GM18502 (cell line): ENCODE measurements at regions not wholly inside any gene's neighbourhood (a gene's known extent, or its start where the extent isn't known, plus 50 kb on each side); places are given as distances from the start of the nearest gene placed in this dataset.

ENCODE experiments used
- ATAC-seq: cut with Tn5 transposase; IDR thresholded peaks from one replicate; pipeline ENCODE4 v1.9.1; 2021; ENCODE audit warnings: mild to moderate bottlenecking; ENCODE audit not compliant: unreplicated experiment, poor library complexity

DNA sequence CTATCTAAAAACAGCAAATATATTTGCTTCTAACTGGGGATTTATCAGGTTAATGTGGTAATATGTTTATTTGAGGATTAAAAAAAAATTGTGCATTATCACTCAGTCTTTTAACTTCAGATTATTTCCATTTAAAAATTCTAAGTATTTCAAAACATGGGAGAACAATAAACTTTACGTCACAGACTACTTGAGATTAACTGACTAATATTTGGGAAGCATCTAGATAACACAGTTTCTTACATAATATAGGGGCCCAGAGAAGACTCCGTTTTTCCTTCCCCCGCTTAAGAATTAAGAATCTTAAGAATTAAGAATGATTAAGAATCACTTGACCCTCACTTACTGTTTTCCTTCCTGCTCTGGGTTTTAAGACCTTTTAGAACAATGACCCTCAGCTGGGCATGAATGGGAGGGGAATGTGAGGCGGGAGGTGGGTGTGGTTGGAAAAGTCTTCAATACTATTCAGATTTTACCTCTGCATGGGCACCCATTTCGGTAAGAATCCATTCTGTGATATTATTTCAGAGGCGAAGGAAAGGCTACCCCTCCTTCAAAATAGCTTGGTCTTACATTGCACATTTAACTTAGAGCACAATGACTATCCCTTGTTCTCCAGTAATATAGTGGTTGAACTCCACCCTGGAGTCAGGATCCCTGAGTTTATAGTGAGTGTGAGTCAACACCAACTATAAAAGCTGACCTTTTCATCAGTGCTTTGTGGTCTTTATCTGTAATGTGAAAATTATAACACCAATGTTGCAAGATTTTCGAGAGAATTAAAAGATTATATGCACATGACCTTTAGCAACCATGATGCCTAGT is 821.3 kb downstream of the USP25 start:
- ATAC-seq, result no peak

DNA sequence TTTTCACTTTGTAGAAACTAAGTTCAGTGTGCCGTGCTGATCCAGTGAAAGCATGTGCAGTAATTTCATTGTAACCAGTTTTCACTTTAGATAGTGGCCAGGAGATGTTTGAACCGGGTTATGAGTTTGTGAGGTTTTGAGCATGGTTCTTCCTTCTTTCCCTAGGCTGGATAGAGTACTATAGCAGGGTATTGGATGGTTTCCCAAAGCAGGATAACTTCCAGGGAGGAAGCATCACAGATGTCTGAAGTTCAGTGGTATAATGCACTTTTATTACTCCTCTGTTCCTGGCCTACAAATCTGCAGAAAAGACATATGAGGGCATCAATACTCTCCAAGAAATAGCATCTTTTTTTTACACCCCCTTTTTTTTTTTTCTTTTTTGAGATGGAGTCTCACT is 823.1 kb downstream of the USP25 start:
- no peak for ATAC-seq

DNA sequence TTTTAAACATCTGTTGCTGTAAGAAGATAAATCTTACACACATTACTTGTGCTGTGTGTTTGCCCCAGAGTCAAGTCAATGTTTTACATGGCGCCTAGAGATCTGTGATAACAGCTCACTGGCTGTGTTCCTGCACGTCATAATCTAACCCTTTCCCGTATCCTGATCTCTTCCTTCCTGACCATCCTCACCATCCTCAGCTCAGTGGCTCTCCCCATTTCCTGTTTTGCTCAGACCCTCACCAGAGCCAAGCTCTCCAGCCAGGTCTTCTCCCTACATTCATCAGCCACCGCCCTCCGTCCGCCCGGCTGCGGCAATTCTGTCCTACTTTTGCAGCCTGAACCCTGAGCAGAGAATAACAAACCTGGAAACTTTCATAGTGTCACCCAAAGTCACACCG is 824.7 kb downstream of the USP25 start:
- ATAC-seq, result no peak

DNA sequence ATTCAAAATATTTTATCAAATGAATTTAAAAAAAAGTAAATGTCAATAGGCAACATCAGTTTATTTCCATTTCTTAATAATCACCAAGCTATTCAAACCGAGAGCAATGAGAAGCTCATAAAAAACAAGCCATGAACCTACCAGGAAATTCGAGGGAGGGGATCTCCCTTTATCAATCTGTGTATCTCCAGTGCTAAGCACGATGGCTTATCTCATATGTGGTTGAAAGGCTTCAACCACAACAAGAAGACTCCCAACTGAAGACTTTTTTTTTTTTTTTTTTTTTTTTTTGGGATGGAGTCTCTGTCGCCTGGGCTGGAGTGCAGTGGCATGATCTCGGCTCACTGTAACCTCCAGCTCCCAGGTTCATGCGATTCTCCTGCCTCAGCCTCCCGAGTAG is 833.3 kb downstream of the USP25 start:
- no peak for ATAC-seq

DNA sequence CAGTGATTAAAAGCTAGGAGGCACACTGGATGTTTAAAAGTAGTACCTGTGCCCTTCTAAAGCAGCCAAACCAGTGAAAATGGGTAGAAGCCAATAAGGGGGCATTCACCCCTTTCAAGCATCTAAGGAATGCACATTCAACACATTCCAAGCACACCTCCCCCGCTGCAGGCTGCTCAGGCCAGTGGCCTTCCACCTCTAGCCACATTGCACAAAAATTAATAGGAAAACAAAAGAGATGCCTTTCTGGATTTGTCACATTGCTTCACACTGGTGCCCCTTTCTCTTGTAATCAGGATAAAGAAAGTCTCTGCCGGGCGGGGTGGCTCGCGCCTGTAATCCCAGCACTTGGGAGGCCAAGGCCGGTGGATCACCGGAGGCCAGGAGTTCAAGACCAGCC is 834.0 kb downstream of the USP25 start:
- ATAC-seq, result no peak

DNA sequence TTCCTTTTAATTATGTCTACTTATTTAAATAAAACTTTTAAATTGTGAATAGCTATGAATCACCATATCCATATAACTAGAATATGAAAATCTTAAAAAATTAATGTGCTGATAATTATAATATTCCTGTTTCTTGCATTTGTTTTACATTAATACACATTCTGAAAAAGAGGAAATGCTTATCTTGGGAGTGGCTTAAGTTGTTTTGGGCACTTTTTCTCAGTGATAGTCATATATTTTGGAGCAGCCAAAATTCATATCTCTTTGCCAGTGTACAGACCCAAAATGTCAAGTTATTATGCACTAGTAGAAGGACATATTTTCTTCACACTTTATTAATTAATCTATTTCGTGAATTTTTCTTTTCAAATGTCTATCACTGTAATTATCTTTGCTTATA is 838.5 kb downstream of the USP25 start:
- no peak for ATAC-seq

DNA sequence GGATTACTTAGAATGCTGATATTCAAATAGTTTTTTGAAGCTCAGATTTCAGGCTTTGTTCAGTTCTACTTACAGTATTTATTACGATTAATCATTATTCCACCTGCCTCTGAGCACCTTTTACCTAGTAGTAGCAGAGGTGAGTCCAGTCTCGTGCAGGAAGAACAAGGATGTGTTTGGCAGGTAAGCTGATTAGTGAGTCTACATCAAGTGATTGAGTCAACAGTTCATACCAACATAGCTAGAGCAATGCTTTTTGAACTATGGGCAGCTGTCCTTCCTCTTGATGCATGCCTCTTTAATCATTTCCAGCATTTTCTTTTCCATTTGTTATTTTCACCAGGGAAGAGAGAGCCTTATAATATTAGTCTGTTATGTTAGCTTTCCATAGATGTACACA is 838.9 kb downstream of the USP25 start:
- ATAC-seq, result no peak

DNA sequence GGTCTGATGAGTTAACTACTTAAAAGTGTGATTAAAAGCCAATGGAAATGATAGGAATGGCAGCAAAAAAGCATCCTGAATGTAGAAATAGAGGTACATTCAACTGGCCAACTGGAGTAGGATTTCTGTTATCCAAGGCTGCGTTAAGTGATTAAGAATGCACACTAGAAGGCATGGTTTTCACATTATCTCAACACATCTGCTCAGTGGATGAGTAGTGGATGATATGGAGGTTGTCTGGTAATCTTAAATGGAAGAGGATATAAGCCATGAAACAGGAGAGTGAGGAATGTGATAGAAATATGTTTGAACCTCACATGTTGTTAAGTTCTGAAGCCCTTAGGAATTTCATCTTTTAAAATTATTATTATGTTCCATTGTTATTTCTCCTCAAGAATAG is 839.9 kb downstream of the USP25 start:
- no peak for ATAC-seq

DNA sequence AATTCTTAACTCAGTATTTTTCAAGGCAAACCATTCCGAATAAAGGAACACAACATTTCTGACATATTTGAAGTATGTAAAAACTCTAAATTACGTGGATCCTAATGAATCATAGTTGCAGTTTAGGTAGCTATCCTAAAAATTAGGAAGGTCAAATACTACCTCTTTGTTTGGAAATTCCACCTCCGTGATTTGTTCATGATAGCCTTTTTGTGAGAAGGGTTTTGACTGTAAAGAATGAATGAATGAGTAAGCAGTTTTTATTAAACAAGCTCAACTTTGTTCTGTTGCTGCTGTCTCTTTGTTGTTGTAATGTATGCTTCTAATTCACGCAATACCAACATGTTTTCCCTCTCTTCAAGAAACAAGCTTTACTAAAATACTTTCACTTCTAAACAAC is 840.4 kb downstream of the USP25 start:
- ATAC-seq, result no peak

DNA sequence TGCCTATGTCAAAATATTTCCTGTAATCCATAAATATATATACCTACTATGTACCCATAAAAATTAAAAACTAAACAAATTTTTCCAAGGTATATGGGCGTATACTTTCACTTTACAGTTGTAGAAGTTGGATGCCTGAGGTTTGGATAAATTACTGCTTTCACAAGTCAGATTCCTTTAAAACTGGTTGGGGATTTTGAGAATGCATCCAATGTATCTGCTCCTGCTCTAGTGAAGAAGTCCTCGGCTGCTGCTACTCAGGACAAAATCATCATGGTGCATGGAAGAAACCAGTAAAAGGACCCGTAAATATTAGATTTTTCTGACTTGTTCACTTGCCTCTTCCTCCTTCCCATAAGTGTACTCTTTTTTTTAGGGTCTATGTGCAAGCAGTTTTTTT is 841.1 kb downstream of the USP25 start:
- ATAC-seq, result no peak

DNA sequence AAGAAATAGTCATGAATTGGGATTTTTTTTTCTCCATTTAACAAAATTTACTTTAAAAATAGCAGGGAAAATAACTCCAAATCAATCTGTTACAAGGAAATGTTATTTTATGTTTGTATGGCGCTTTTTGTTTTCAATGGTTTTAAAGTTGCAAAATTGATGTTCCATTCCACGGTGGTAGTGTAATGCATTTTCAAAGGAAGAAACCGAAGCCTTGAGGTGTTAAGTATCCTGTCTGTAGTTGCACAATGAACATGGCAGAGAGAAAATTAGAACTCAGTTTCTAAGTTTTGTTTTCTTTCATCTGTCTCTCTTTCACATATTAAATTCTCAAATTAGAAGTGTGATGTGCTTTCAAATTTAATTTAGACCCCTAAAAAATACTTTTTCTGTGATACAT is 841.8 kb downstream of the USP25 start:
- ATAC-seq, result no peak

DNA sequence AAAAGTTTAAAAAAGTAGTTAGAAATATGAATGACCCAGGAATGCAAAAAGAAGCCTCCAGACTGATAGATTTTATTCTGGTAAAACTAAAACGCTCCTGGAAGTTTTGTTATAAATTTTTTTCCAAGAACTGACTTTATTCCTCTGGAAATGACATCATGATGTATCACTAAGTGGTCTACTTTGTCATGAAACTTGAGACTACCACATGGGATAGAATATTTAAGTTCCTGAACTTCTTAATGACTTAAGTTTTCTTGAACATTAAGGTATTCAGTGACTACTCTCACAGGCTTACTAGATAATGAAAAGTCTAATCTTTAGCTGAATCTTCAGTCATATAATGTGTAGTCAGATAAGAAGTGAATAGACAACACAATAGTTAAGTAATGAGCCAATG is 842.2 kb downstream of the USP25 start:
- ATAC-seq, result no peak

DNA sequence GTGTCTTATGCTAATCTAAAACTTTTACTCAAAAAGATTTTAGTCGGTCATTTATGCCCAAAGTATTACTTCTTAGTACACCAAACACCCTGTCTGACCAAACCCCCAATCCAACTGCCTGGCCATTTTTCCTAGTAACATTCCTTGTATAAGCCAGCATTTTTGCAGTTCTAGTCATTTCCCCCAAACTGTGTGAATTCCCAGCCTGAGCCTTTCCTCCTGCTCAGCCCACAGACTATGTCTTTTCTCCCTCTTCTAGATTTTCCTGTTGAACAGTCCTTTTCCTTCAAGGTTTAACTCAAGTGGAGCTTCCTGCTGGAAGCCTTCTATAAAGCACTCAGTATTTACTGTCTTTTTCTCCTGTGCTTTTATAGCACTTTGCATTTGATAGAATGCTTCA is 843.8 kb downstream of the USP25 start:
- no peak for ATAC-seq

DNA sequence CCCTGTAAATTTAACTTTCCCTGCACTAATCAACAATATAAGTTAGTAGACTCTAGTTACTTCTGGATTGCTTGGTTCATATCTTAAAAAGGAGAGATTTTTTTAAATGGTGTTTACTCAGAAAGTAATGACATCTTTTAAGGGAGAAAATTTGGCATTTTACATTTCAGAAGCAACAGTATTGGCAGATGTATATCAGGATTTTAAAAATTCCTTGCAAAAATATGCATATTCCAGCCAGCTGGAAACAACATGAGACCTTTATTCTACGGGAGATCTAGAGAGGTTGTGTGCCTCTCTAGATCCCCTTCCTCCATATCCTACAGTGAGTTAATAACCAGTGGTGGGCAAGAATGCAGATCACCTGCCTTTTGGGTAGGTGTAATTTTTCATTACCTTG is 848.2 kb downstream of the USP25 start:
- no peak for ATAC-seq

DNA sequence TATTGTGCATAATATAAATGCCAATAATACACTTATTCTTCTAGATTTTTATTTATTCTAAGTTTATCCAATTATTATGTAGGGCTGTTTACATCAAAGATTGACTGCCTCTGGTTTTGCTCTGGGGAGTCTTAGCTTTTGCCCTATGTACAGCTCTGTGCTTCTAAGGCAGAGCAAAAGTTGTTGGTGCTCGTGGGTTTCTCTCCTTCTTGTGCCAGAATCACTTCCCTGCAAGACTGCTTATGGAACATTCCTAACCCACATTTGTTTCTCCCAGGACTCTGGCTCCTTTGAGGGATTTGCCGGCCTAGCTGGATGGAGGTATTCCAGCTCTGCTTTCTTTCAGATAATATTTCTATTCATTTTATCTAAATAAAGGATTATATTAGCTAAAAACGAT is 849.1 kb downstream of the USP25 start:
- ATAC-seq, result no peak

DNA sequence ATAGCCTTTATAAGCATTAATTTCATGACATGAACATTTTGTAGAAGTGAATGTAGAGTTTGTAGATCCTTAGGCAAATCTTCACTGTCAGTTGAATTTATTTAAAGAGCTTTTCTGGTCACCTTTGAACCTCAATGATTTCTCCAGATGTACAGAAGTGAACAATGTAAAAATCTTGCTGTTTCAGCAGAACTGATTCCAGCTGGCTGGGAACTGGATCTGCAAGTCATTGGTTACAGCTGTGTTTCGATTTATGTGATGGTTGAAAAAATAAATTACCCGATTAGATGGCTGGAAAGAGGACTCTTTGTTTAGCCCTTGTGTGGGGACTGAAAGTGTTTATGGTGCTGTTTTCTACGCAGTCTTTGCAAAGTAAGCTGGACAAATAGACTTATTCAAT is 849.8 kb downstream of the USP25 start:
- no peak for ATAC-seq

DNA sequence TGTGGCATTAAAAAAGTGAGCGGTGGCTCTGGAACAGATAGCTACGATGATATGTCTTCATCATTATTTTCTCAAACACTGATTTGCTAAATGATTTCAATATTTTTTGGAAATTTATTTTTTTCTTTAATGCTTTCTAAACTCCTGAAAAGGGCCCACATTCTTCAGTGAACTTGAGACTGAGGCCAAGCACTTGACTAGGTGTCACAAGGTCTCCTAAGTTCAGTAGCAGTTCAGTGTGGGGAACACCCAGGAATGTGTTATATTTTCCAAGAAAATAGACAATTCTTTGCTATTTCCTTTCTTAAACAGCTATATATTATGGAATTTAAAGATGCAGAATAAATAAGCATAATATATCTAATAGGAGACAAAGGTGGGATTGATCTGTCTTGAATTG is 850.9 kb downstream of the USP25 start:
- ATAC-seq, result no peak

DNA sequence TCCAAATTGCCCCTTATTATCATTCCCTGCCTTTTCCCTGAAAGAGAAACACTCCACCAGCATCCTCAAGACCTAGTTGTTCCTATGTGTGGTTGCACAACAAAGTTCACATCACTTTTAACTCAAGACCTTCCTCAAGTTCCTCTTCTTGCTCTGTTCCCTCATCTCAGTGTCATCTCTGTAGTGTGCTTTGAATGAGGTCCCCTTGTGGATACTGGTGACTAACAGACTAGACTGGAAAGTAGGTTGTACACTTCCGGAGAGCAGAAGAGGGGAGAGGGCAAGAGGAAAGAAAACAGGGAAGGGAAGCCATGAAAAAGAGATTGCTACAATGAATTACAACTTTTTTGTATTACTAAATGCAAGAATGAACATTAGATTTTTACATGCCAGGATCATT is 853.8 kb downstream of the USP25 start:
- no peak for ATAC-seq

DNA sequence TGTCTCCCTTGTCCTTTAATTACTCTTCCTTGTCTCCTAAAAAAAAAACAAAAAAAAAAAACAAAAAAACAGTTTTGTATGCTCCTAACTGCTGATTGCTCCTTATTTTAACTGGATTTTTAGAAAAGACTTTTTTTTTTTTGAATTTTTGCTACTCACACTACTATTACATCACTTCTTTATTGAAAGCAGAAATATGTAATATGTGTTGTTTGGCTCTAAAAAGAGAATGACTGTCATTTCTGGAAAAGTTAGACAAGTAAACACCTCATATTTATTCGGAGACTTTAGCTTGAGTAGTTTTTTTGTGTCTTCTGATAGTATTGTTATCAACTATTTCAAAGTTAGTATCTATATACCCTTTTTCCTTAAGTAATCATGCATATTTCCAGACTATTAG is 855.0 kb downstream of the USP25 start:
- no peak for ATAC-seq

DNA sequence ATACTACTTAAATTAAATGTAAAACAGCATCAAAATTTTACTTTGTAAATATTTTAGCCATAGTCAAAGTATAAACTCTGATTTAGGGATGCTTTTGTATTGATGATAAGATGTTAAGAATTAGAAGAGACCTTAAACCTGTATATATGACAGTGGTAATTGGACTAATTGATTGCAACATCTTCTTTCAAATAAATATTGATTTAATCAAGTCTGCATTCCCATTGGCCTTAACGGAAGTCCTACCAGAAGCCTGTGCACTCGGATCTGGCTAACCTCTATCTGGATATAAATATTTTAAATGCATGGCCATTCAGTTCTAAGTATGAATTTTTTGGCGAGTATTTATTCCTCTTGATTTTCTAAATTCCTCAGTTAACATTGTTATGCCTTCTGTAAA is 856.1 kb downstream of the USP25 start:
- ATAC-seq, result no peak

DNA sequence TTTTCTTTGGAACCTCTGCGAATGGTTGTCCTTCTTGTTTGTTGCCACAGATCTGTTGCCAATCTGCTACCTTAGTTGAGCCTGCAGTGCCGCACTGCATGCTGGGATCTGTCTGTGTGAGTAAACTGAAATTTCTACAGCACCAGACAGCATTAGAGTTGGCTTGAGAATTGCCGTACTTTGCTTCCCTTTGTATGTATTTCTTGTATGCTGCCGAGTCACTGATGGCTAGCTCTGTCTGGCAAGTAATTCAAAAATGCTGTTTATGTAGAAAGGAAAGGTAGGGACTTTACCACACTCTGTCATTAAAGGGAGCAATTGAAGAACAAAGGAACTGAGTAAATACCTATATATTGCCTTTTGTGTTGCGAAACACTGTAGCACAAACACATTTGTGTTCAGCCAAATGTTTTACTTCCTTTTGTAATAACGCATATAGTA is 857.4 kb downstream of the USP25 start:
- no peak for ATAC-seq

DNA sequence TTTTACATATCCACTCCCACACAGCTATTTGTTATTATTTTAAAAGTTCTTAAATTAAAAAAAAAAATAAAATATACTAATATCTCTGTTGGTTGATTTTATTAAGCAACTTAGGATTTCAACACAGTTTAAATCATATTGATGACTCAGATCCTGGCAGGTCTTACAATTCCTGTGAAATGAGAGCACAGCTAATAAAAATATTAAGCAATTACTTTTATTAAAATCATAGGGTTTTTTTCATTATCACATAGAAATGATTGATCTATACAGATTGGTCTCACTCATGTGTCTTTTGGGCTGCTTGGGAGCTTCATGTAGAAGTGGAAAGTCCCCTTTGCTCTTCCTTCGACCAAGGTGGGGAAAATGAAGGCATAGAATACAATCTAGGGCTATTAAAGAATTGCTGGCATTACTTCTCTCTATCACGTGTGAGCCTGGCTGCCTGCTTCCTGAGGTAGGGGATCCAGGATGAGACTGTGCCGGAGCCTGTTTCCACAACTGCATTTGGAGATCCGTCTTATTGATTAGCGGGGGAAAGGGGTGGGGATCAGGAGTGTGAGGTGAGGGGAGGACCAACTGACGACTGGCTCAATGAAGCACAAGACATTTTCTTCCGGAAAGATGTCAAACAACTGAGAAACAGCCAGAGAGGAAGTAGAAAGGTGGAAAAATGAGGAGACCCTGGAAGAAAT is 858.0 kb downstream of the USP25 start:
- no peak for ATAC-seq
